A549 (cell line): ENCODE measurements at regions not wholly inside any gene's neighbourhood (a gene's known extent, or its start where the extent isn't known, plus 50 kb on each side); places are given as distances from the start of the nearest gene placed in this dataset.

ENCODE experiments used
- ATAC-seq, 2 experiments: fragments of 200-7000 bp in 1 of 2; fragments of >200 bp in 1 of 2; cut with Nextera tagmentation in 1 of 2; cut with Tn5 transposase in 1 of 2; 3 replicates each; pipeline versions ENCODE4 v1.8.0 to v1.9.1; 2018 to 2020; ENCODE audit warnings: mild to moderate bottlenecking in 1 of 2, moderate library complexity in 1 of 2
- CTCF ChIA-PET: fragments of 300-600 bp; sonication (Branson Sonifier 250); formaldehyde crosslinking; extraction: SDS; loops from one replicate; lab custom pipeline; 2021; ENCODE audit warnings: antibody characterized with exemption, inconsistent platforms; lab: Yijun Ruan, JAX
- POLR2A ChIA-PET: fragments of 350-600 bp; formaldehyde crosslinking; extraction: SDS; loops from one replicate; lab custom pipeline; 2021; ENCODE audit warnings: antibody characterized with exemption, inconsistent platforms; lab: Yijun Ruan, JAX
- DNase-seq, 2 experiments: peaks; one replicate each; pipeline versions ENCODE4 v3.0.0 to v3.0.0-alpha.2; 2011 to 2016; ENCODE audit warnings: low read depth in 1 of 2, low spot score in 1 of 2
- FAIRE-seq: peaks from 2 replicates; lab custom pipeline; 2011; peaks lifted over from hg19 to GRCh38; lab: Jason Lieb, UNC
- H3K27ac ChIP-seq, 2 experiments: fragments of >200 bp; sonication (Bioruptor Twin); formaldehyde crosslinking; 3 replicates each; pipeline ENCODE4 v1.5.1; 2016 to 2017
- H3K4me1 ChIP-seq: fragments of >200 bp; sonication (Bioruptor Twin); formaldehyde crosslinking; 3 replicates; pipeline ENCODE4 v1.6.1; 2016
- H3K4me2 ChIP-seq: fragments of >200 bp; sonication (Bioruptor Twin); formaldehyde crosslinking; 3 replicates; pipeline ENCODE4 v1.6.1; 2016
- H3K4me3 ChIP-seq: fragments of >200 bp; sonication (Bioruptor Twin); formaldehyde crosslinking; 3 replicates; pipeline ENCODE4 v1.5.1; 2016
- H3K9me3 ChIP-seq: fragments of >200 bp; sonication (Bioruptor Twin); formaldehyde crosslinking; 3 replicates; pipeline ENCODE4 v1.6.1; 2016
- ATOH8 ChIP-seq: fragments of 250-450 bp; sonication (Bioruptor Pico); IDR thresholded peaks from 2 replicates; pipeline ENCODE4 v1.5.0; 2020; ENCODE audit warnings: low read depth, mild to moderate bottlenecking, moderate library complexity
- CEBPB ChIP-seq, 2 experiments: fragments of >200 bp in 1 of 2; sonication (Bioruptor Twin) in 1 of 2; formaldehyde crosslinking in 1 of 2; IDR thresholded peaks; 2 replicates each; pipeline ENCODE4 v1.6.1; 2012 to 2016
- CHD4 ChIP-seq: fragments of 200-600 bp; sonication (generic); IDR thresholded peaks from 2 replicates; pipeline ENCODE4 v1.6.1; 2016; ENCODE audit warnings: antibody characterized with exemption, mild to moderate bottlenecking, borderline replicate concordance
- EHF ChIP-seq: fragments of 250-450 bp; sonication (Bioruptor Pico); IDR thresholded peaks from 2 replicates; pipeline ENCODE4 v1.5.0; 2020; ENCODE audit warnings: mild to moderate bottlenecking
- EHMT2 ChIP-seq: fragments of 200-600 bp; sonication (generic); IDR thresholded peaks from 2 replicates; pipeline ENCODE4 v1.6.1; 2016; ENCODE audit warnings: antibody characterized with exemption, low read depth, mild to moderate bottlenecking, moderate library complexity
- EP300 ChIP-seq, 2 experiments: fragments of >200 bp; sonication (Bioruptor Twin); formaldehyde crosslinking; IDR thresholded peaks; 2 replicates in 1 of 2; 3 replicates in 1 of 2; pipeline ENCODE4 v1.6.1; 2016 to 2017
- ESRRA ChIP-seq: fragments of 150-350 bp; IDR thresholded peaks from 2 replicates; pipeline ENCODE4 v1.6.1; 2014; ENCODE audit warnings: mild to moderate bottlenecking, low read length, borderline replicate concordance
- FOXS1 ChIP-seq: fragments of 250-450 bp; sonication (Bioruptor Pico); IDR thresholded peaks from 2 replicates; pipeline ENCODE4 v1.5.0; 2020; ENCODE audit warnings: mild to moderate bottlenecking, moderate library complexity
- HDAC2 ChIP-seq: fragments of 200-600 bp; sonication (generic); IDR thresholded peaks from 2 replicates; pipeline ENCODE4 v1.6.1; 2016
- HOXA7 ChIP-seq: fragments of 250-450 bp; sonication (Bioruptor Pico); IDR thresholded peaks from 2 replicates; pipeline ENCODE4 v1.5.0; 2020; ENCODE audit warnings: mild to moderate bottlenecking, moderate library complexity
- HOXB13 ChIP-seq: fragments of 250-450 bp; sonication (Bioruptor Pico); IDR thresholded peaks from 2 replicates; pipeline ENCODE4 v1.5.0; 2020; ENCODE audit warnings: low read depth, mild to moderate bottlenecking, moderate library complexity
- HOXB5 ChIP-seq: fragments of 250-450 bp; sonication (Bioruptor Pico); IDR thresholded peaks from 2 replicates; pipeline ENCODE4 v1.5.0; 2020; ENCODE audit warnings: mild to moderate bottlenecking, moderate library complexity
- MAFK ChIP-seq: fragments of 450-650 bp; IDR thresholded peaks from 2 replicates; pipeline ENCODE4 v1.6.1; 2014; ENCODE audit not compliant: partially characterized antibody
- MAZ ChIP-seq: fragments of 150-350 bp; IDR thresholded peaks from 2 replicates; pipeline ENCODE4 v1.6.1; 2014; ENCODE audit warnings: antibody characterized with exemption, low read depth, low read length, borderline replicate concordance
- MYC ChIP-seq: IDR thresholded peaks from 2 replicates; pipeline ENCODE4 v1.6.1; 2012; ENCODE audit warnings: mild to moderate bottlenecking, inconsistent platforms, low read length, improper control_type of control experiment, borderline replicate concordance
- NFE2L2 ChIP-seq: fragments of 150-350 bp; conservative IDR thresholded peaks from 2 replicates; pipeline ENCODE4 v1.6.1; 2014; ENCODE audit warnings: low read length
- NPAS2 ChIP-seq: fragments of 250-450 bp; sonication (Bioruptor Pico); IDR thresholded peaks from 2 replicates; pipeline ENCODE4 v1.8.0; 2022; ENCODE audit warnings: mild to moderate bottlenecking, moderate library complexity, borderline replicate concordance
- PHF8 ChIP-seq: fragments of 200-600 bp; sonication (generic); IDR thresholded peaks from 2 replicates; pipeline ENCODE4 v1.6.1; 2016; ENCODE audit warnings: low read depth, mild to moderate bottlenecking, antibody characterized with exemption, moderate library complexity, borderline replicate concordance
- POLR2A ChIP-seq: IDR thresholded peaks from 2 replicates; pipeline ENCODE4 v1.6.1; 2012; ENCODE audit warnings: mild to moderate bottlenecking, low read length
- POLR2AphosphoS2 ChIP-seq: conservative IDR thresholded peaks from 2 replicates; pipeline ENCODE4 v1.6.1; 2012; ENCODE audit warnings: low read length, improper control_type of control experiment, inconsistent platforms
- RAD21 ChIP-seq, 2 experiments: fragments of >200 bp in 1 of 2; sonication (Bioruptor Twin) in 1 of 2; formaldehyde crosslinking in 1 of 2; IDR thresholded peaks in 1 of 2; conservative IDR thresholded peaks in 1 of 2; 2 replicates in 1 of 2; 3 replicates in 1 of 2; pipeline ENCODE4 v1.6.1; 2012 to 2018; ENCODE audit warnings: inconsistent platforms in 1 of 2
- RCOR1 ChIP-seq: fragments of 150-350 bp; IDR thresholded peaks from 2 replicates; pipeline ENCODE4 v1.6.1; 2014; ENCODE audit warnings: antibody characterized with exemption, low read length, low read depth
- RFX5 ChIP-seq: fragments of 450-650 bp; IDR thresholded peaks from 2 replicates; pipeline ENCODE4 v1.7.1; 2014; ENCODE audit warnings: antibody characterized with exemption, mild to moderate bottlenecking, moderate library complexity
- RNF2 ChIP-seq: fragments of 200-600 bp; sonication (generic); IDR thresholded peaks from 2 replicates; pipeline ENCODE4 v1.6.1; 2016; ENCODE audit warnings: low read depth, mild to moderate bottlenecking, antibody characterized with exemption, moderate library complexity, borderline replicate concordance
- SREBF2 ChIP-seq: fragments of 450-650 bp; IDR thresholded peaks from 2 replicates; pipeline ENCODE4 v1.6.1; 2014; ENCODE audit warnings: mild to moderate bottlenecking, moderate library complexity
- TP53 ChIP-seq: fragments of 250-450 bp; sonication (Bioruptor Pico); IDR thresholded peaks from 2 replicates; pipeline ENCODE4 v1.5.0; 2021; ENCODE audit warnings: mild to moderate bottlenecking, moderate library complexity
- ZC3H11A ChIP-seq: fragments of 450-650 bp; IDR thresholded peaks from 2 replicates; pipeline ENCODE4 v1.6.1; 2014; ENCODE audit warnings: antibody characterized with exemption, mild to moderate bottlenecking
- ZFP36 ChIP-seq: fragments of 450-650 bp; IDR thresholded peaks from 2 replicates; pipeline ENCODE4 v1.6.1; 2014; ENCODE audit warnings: borderline replicate concordance; ENCODE audit not compliant: partially characterized antibody
- ZNF302 ChIP-seq: fragments of 250-450 bp; sonication (Bioruptor Pico); IDR thresholded peaks from 2 replicates; pipeline ENCODE4 v1.9.0; 2021; ENCODE audit warnings: inconsistent platforms, mild to moderate bottlenecking, moderate library complexity
- ZSCAN20 ChIP-seq: fragments of 250-450 bp; sonication (Bioruptor Pico); IDR thresholded peaks from 2 replicates; pipeline ENCODE4 v1.8.0; 2022; ENCODE audit warnings: mild to moderate bottlenecking, moderate library complexity
- WGBS: methylation state at CpG from one replicate; pipeline ENCODE4 v1.1.6; 2017; ENCODE audit errors: missing lambda C conversion rate; 5-methylcytosine and 5-hydroxymethylcytosine counted together
- TF ChIP-seq, protein P1 (sequence below): IDR thresholded peaks from 2 replicates; pipeline ENCODE4 v1.6.1; 2012
- TF ChIP-seq, protein P2 (sequence below): fragments of >200 bp; sonication (Bioruptor Twin); formaldehyde crosslinking; IDR thresholded peaks from 2 replicates; pipeline ENCODE4 v1.6.1; 2016
- TF ChIP-seq, protein P3 (sequence below): fragments of 250-450 bp; sonication (Bioruptor Pico); IDR thresholded peaks from 2 replicates; pipeline ENCODE4 v1.5.0; 2021; ENCODE audit warnings: mild to moderate bottlenecking, moderate library complexity, borderline replicate concordance
- TF ChIP-seq, protein P4 (sequence below): fragments of 450-650 bp; IDR thresholded peaks from 2 replicates; pipeline ENCODE4 v1.6.1; 2014; ENCODE audit warnings: antibody characterized with exemption

GRCh38 chr1:163771637-163772036 lies 449.9 kb downstream of the NUF2 start:
- 7% methylated on average over 2 of the region's 2 CpGs for WGBS
- FAIRE-seq, result no peak
- H3K9me3 ChIP-seq, result no peaks in the 10 kb centered on the region
- no peaks in the 10 kb centered on the region for H3K4me1 ChIP-seq
- H3K4me2 ChIP-seq, result no peak overlapping the region
- ChIA-PET CTCF (no interaction called here), POLR2A (no interaction called here)
- no peak overlapping the region for H3K4me3 ChIP-seq
- TF ChIP-seq EHF, result no peak
- no peak for TF ChIP-seq ZC3H11A
- TF ChIP-seq HDAC2, result no peak
- no peak for TF ChIP-seq MYC
- TF ChIP-seq CHD4, result no peak
- TF ChIP-seq HOXB5, result no peak
- no peak for TF ChIP-seq MAZ
- no peak for TF ChIP-seq ESRRA
- ATAC-seq, result no peak
- DNase-seq, result no peak
- H3K27ac ChIP-seq, result no peak overlapping the region

GRCh38 chr1:163772246-163772645 lies 450.5 kb downstream of the NUF2 start:
- POLR2A ChIA-PET, result no interaction called here
- H3K4me2 ChIP-seq, result no peak overlapping the region
- TF ChIP-seq NPAS2 (CRISPR knock-in tag) (no peak), RAD21 (conservative IDR thresholded peaks at IDR 0.05 in 1 of 2, IDR thresholded peaks at IDR 0.05 in 1 of 2) (no peak), ATOH8 (CRISPR knock-in tag) (no peak), RNF2 (no peak), RFX5 (no peak), HOXA7 (CRISPR knock-in tag) (no peak), HDAC2 (no peak), TP53 (CRISPR knock-in tag) (no peak), NFE2L2 (no peak), ZNF302 (CRISPR knock-in tag) (no peak), CEBPB (IDR thresholded peaks at IDR 0.05) (no peak), POLR2A (no peak), FOXS1 (CRISPR knock-in tag) (no peak), EHMT2 (no peak), EP300 (IDR thresholded peaks at IDR 0.05) (no peak), SREBF2 (no peak)
- TF ChIP-seq, protein P1, sequence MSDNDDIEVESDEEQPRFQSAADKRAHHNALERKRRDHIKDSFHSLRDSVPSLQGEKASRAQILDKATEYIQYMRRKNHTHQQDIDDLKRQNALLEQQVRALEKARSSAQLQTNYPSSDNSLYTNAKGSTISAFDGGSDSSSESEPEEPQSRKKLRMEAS, result no peak
- TF ChIP-seq, protein P2, sequence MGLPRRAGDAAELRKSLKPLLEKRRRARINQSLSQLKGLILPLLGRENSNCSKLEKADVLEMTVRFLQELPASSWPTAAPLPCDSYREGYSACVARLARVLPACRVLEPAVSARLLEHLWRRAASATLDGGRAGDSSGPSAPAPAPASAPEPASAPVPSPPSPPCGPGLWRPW, result no peak
- ATAC-seq (no peak), DNase-seq (no peak), FAIRE-seq (no peak)
- CTCF ChIA-PET, result no interaction called here
- no peak overlapping the region for H3K27ac ChIP-seq
- H3K4me3 ChIP-seq, result no peak overlapping the region
- 14% methylated on average over 1 of the region's 1 CpG for WGBS
- H3K4me1 ChIP-seq, result no peaks in the 10 kb centered on the region
- no peaks in the 10 kb centered on the region for H3K9me3 ChIP-seq

DNA sequence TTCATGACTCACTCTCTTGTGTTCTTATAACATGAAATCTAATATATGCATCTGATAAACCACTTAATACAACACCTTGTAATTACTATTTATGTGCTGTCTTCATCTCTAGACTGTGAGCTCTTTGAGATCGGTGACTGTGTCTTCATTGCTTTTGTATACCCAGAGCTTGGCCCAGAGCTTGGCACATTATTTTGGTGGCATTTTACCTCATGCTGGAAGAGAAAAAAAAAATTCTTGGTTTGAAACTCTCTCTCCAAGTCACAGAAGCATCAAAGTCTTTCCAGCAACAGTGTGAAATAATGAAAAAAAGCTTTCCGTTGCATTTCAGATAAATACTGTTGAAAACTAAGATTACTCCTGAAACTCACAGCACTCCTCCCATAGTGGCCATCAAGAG lies 451.6 kb downstream of the NUF2 start:
- FAIRE-seq (no peak), ATAC-seq (no peak), DNase-seq (no peak)
- Histone ChIP-seq H3K4me2 (no peak overlapping the region), H3K27ac (no peak overlapping the region), H3K4me3 (no peak overlapping the region), H3K4me1 (no peaks in the 10 kb centered on the region), H3K9me3 (no peaks in the 10 kb centered on the region)
- POLR2A ChIA-PET, result no interaction called here
- CTCF ChIA-PET, result no interaction called here
- 66% methylated on average over 2 of the region's 2 CpGs for WGBS
- TF ChIP-seq, protein P1, result no peak
- TF ChIP-seq, protein P3, sequence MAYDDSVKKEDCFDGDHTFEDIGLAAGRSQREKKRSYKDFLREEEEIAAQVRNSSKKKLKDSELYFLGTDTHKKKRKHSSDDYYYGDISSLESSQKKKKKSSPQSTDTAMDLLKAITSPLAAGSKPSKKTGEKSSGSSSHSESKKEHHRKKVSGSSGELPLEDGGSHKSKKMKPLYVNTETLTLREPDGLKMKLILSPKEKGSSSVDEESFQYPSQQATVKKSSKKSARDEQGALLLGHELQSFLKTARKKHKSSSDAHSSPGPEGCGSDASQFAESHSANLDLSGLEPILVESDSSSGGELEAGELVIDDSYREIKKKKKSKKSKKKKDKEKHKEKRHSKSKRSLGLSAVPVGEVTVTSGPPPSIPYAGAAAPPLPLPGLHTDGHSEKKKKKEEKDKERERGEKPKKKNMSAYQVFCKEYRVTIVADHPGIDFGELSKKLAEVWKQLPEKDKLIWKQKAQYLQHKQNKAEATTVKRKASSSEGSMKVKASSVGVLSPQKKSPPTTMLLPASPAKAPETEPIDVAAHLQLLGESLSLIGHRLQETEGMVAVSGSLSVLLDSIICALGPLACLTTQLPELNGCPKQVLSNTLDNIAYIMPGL (CRISPR knock-in tag), result no peak
- TF ChIP-seq RCOR1 (no peak), MAFK (no peak), PHF8 (no peak), ZSCAN20 (CRISPR knock-in tag) (no peak), POLR2AphosphoS2 (no peak), NFE2L2 (no peak), RFX5 (no peak), ZC3H11A (no peak), TP53 (CRISPR knock-in tag) (no peak), HOXB13 (CRISPR knock-in tag) (no peak), ZFP36 (no peak), SREBF2 (no peak)
- TF ChIP-seq, protein P4, sequence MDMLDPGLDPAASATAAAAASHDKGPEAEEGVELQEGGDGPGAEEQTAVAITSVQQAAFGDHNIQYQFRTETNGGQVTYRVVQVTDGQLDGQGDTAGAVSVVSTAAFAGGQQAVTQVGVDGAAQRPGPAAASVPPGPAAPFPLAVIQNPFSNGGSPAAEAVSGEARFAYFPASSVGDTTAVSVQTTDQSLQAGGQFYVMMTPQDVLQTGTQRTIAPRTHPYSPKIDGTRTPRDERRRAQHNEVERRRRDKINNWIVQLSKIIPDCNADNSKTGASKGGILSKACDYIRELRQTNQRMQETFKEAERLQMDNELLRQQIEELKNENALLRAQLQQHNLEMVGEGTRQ, result no peak
